OCI-LY1 (cell line): ENCODE measurements at regions not wholly inside any gene's neighbourhood (a gene's known extent, or its start where the extent isn't known, plus 50 kb on each side); places are given as distances from the start of the nearest gene placed in this dataset.

ENCODE experiments used
- EZH2 ChIP-seq: fragments of 200-600 bp; sonication (generic), shearing (Covaris generic); IDR thresholded peaks from 2 replicates; pipeline ENCODE4 v1.8.0; 2017; ENCODE audit warnings: borderline replicate concordance, mixed run types, mild to moderate bottlenecking, antibody characterized with exemption, low read length, moderate library complexity, mixed read lengths
- TF ChIP-seq, protein P1 (sequence below): fragments of 200-600 bp; sonication (generic), shearing (Covaris generic); IDR thresholded peaks from 2 replicates; pipeline ENCODE4 v1.5.1; 2017; ENCODE audit warnings: mild to moderate bottlenecking, antibody characterized with exemption, low read length, moderate library complexity, mixed read lengths

DNA sequence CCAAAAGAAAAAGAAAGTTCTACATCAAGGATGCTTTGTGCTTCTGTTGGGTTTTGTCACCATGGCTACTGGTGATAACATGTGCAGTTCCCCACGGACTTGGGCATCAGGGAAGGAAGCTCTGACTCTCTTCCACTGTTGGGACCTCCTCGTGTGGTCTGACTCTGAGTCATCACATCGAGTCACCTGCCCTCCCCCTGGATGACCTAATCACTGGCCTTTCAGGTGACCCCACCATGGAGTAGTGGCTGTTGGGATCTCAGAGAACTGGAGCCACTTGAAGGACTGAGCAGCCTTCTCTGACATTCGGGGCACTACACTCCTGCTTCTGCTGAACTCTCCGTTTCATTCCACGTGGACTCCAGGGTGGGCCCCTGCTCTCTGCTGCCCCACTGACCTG, 60.8 kb upstream of the DOCK1 start:
- TF ChIP-seq EZH2: no peak
- TF ChIP-seq, protein P1, sequence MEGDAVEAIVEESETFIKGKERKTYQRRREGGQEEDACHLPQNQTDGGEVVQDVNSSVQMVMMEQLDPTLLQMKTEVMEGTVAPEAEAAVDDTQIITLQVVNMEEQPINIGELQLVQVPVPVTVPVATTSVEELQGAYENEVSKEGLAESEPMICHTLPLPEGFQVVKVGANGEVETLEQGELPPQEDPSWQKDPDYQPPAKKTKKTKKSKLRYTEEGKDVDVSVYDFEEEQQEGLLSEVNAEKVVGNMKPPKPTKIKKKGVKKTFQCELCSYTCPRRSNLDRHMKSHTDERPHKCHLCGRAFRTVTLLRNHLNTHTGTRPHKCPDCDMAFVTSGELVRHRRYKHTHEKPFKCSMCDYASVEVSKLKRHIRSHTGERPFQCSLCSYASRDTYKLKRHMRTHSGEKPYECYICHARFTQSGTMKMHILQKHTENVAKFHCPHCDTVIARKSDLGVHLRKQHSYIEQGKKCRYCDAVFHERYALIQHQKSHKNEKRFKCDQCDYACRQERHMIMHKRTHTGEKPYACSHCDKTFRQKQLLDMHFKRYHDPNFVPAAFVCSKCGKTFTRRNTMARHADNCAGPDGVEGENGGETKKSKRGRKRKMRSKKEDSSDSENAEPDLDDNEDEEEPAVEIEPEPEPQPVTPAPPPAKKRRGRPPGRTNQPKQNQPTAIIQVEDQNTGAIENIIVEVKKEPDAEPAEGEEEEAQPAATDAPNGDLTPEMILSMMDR: no peak
